Small intestine (tissue), 7 donors: ENCODE measurements at regions not wholly inside any gene's neighbourhood (a gene's known extent, or its start where the extent isn't known, plus 50 kb on each side); places are given as distances from the start of the nearest gene placed in this dataset.

Experiments used
- DNase-seq, 2 donors: peaks; one replicate each; pipeline versions ENCODE4 v3.0.0 to v3.0.0-alpha.2; 2013
- FAIRE-seq: peaks from 2 replicates; lab custom pipeline; 2012; peaks lifted over from hg19 to GRCh38; lab: Jason Lieb, UNC
- H3K27ac ChIP-seq, 3 donors: one replicate each; pipeline ENCODE4 v1.5.1; 2013; ENCODE audit warnings: low read length in 2 of 3, mild to moderate bottlenecking in 2 of 3, control low read depth in 1 of 3, inconsistent platforms in 1 of 3, low read depth in 1 of 3, moderate library complexity in 1 of 3
- H3K27me3 ChIP-seq, 3 donors: one replicate each; pipeline ENCODE4 v1.6.1; 2013; ENCODE audit warnings: low read length in 3 of 3, inconsistent platforms in 1 of 3; ENCODE audit not compliant: control insufficient read depth in 3 of 3, insufficient read depth in 3 of 3
- H3K36me3 ChIP-seq, 3 donors: one replicate each; pipeline ENCODE4 v1.6.1; 2013; ENCODE audit warnings: low read length in 3 of 3, inconsistent platforms in 1 of 3, low read depth in 1 of 3, mild to moderate bottlenecking in 1 of 3, moderate library complexity in 1 of 3; ENCODE audit not compliant: control insufficient read depth in 3 of 3, insufficient read depth in 2 of 3
- H3K4me1 ChIP-seq, 3 donors: one replicate each; pipeline ENCODE4 v1.6.1; 2013; ENCODE audit warnings: low read length in 2 of 3, inconsistent platforms in 1 of 3, low read depth in 1 of 3, mild to moderate bottlenecking in 1 of 3, moderate library complexity in 1 of 3; ENCODE audit not compliant: control insufficient read depth in 3 of 3, insufficient read depth in 2 of 3
- H3K4me3 ChIP-seq, 3 donors: one replicate each; pipeline ENCODE4 v1.5.1; 2013; ENCODE audit warnings: low read length in 3 of 3, control low read depth in 1 of 3, inconsistent platforms in 1 of 3, low read depth in 1 of 3, mild to moderate bottlenecking in 1 of 3, moderate library complexity in 1 of 3
- H3K9me3 ChIP-seq, 2 donors: one replicate each; pipeline ENCODE4 v1.6.1; 2013; ENCODE audit warnings: low read depth in 1 of 2, low read length in 1 of 2; ENCODE audit not compliant: control insufficient read depth in 2 of 2, insufficient read depth in 1 of 2
- WGBS, 3 donors: extraction: QIAGEN DNeasy Blood & Tissue Kit; methylation state at CpG; one replicate each; pipeline ENCODE4 v1.1.7; 2013; 5-methylcytosine and 5-hydroxymethylcytosine counted together
- donor health status: healthy with polysubstance abuse.
- donor health status: control.
- donor health status: control.
- donor health status: Bipolar disorder and iron deficiency.
- donor health status: healthy.

DNA sequence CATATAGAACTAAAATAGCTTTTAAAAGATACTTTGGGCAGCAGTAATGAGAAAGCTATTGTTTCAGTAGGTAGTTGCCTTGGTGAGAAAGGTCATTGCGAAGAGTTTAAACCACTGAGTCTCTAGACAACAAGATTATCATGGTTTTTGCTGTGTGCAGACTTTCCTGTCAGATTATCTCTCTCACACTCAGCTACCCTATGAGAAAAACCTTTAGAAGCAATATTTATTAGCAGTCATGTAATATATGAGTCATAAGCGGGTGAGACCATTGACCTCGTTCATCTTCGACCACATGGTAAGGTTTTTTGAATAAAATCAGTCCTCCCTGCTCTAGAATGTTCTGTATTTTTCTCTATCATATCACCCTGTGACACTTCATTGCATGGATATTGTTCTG lies 59.9 kb downstream of the GPR65 start:
- Histone ChIP-seq H3K27me3 (no peaks in the 10 kb centered on the region), H3K4me3 (no peak overlapping the region), H3K36me3 (no peaks in the 10 kb centered on the region), H3K9me3 (peaks cover 0 to 13% of the 10 kb centered on the region in 2 donors), H3K27ac (peak overlapping the region in 1 of 3 donors; percentile 65), H3K4me1 (peaks cover 0 to 9% (median 3%) of the 10 kb centered on the region in 3 donors)
- DNase-seq = peak; percentile 68 to 81
- no peak for FAIRE-seq
- whole genome bisulfite sequencing, 3 donors = 30 to 71% (median 33%) methylated on average over 4 of the region's 4 CpGs

DNA sequence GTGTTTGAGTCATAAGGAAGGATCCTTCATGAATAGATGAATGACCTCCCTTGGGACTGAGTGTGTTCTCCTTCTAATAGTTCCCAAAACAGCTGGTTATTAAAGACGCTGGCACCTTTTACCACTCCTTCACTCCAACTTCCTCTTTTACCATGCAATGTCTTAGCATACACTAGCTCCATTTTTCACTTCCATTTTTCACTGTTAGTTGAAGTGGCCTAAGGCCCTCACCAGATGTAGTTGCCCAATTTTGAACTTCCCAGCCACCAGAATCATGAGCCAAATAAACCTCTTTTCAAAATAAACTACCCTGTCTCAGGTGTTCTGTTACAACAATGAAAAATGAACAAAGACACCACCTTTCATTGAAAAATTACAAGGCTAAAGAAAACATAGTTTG lies 64.7 kb downstream of the GPR65 start:
- 63 to 93% (median 69%) methylated on average over 1 of the region's 1 CpG for WGBS, 3 donors
- no peak for DNase-seq

DNA sequence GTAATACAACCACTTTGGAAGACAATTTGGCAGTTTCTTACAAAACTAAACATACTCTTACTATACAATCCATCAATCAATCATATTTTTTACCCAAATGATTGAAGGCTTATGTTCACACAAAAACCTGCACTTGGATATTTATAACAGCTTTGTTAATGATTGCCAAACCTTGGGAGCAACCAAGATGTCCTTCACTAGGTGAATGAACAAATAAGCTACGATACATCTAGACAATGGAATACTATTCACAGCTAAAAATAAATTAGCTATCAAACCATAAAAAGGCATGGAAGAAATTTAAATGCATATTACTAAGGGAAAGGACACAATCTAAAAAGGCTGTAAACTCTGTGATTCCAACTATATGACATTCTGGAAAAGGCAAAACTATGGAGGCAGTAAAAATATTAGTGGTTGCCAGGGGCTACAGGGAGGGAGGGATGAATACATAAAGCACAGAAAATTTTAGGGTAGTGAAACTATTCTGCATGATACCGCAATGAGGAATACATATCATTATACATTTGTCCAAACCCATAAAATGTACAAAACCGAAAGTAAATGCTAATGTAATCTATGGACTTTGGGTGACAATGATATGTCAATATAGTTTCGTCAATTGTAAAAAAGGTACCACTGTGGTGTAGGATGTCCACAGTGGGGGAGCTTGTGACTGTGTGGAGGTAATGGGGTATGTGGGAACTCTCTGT lies 70.5 kb downstream of the GPR65 start:
- no peaks in the 10 kb centered on the region for H3K36me3 ChIP-seq
- peak; percentile 70 to 77 for DNase-seq
- H3K4me3 ChIP-seq = peak overlapping the region in 1 of 3 donors; percentile 7
- no peaks in the 10 kb centered on the region for H3K27me3 ChIP-seq
- no peak for FAIRE-seq
- peak overlapping the region in 1 of 3 donors; percentile 71 for H3K27ac ChIP-seq
- H3K4me1 ChIP-seq = peaks cover 0 to 9% (median 0%) of the 10 kb centered on the region in 3 donors
- H3K9me3 ChIP-seq = no peaks in the 10 kb centered on the region
- WGBS, 3 donors = 13 to 61% (median 32%) methylated on average over 4 of the region's 4 CpGs

More for the DNA sequence above, 64.7 kb downstream of the GPR65 start:
- Histone ChIP-seq H3K9me3 (peaks cover 0 to 11% of the 10 kb centered on the region in 2 donors), H3K4me3 (no peak overlapping the region), H3K27ac (no peak overlapping the region), H3K27me3 (no peaks in the 10 kb centered on the region), H3K4me1 (peaks cover 0 to 5% (median 0%) of the 10 kb centered on the region in 3 donors), H3K36me3 (no peaks in the 10 kb centered on the region)
- no peak for FAIRE-seq

DNA sequence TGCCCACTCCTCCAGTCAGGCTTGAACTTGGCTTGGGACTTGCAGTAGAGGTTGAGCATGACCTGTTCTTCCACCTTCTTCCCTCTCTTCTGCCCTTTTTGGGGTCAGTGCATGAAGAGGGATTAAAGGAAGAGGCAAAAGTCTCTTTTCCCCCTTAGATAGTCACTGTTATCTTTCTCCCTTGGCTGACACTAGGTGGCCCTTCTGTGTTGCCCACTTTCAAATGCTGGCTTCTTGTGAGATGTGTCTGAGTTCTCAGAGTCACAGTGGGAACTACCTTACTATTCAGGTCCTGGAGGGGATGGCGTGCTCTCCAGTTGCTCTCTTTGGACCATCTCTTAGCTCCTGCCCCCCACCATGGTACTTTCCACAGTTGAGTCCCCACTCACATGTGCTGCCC lies 73.6 kb downstream of the GPR65 start:
- Histone ChIP-seq H3K36me3 (no peaks in the 10 kb centered on the region), H3K4me1 (peaks cover 0 to 14% (median 0%) of the 10 kb centered on the region in 3 donors), H3K27ac (no peak overlapping the region), H3K4me3 (no peak overlapping the region), H3K9me3 (no peaks in the 10 kb centered on the region), H3K27me3 (no peaks in the 10 kb centered on the region)
- no peak for DNase-seq
- no peak for FAIRE-seq
- 86 to 100% (median 100%) methylated on average over 1 of the region's 1 CpG for WGBS, 3 donors

DNA sequence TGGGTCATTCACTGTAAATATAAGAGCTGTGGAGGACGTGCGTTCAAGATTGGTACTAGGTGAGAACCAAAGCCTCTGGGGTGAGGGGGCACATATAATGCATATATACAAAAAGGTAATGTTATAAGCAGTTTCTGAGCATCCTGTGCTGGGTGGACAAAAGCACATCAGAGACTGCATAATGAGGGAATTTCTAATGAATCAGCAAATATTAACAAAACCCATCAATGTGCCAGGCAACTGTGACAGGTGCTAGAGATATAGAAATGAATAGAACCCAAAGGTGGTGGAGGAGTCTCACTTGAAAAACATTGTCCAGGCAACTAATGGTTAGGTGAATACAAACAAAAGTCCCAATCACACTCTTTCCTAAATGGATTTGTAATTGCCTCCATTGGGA lies 74.7 kb downstream of the GPR65 start:
- Histone ChIP-seq H3K9me3 (no peaks in the 10 kb centered on the region), H3K36me3 (no peaks in the 10 kb centered on the region), H3K27me3 (no peaks in the 10 kb centered on the region), H3K4me1 (peaks cover 0 to 14% (median 0%) of the 10 kb centered on the region in 3 donors), H3K27ac (no peak overlapping the region), H3K4me3 (no peak overlapping the region)
- 93 to 97% (median 95%) methylated on average over 2 of the region's 2 CpGs for WGBS, 3 donors
- FAIRE-seq (no peak), DNase-seq (no peak)

DNA sequence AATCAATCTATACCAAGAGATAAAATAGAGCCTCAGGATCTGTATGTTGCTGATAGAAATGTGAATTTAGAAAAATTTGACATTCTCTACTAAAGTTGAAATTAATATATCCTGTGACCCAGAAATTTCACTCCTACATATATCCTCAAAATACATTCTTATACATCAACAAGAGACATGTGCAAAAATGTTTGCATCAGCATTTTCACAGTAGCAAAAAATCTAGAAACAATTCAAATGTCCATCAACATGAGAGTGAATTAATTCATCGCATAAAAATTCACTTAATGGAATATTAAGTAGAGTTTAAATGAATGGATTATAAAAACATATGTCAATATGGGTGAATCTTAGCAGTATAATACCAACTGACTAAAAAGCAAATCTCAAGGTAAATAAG lies 80.8 kb downstream of the GPR65 start:
- Histone ChIP-seq H3K4me3 (no peak overlapping the region), H3K27me3 (no peaks in the 10 kb centered on the region), H3K9me3 (no peaks in the 10 kb centered on the region), H3K36me3 (no peaks in the 10 kb centered on the region), H3K4me1 (peaks cover 0 to 5% (median 0%) of the 10 kb centered on the region in 3 donors), H3K27ac (no peak overlapping the region)
- 88 to 98% (median 89%) methylated on average over 1 of the region's 1 CpG for WGBS, 3 donors
- DNase-seq (no peak), FAIRE-seq (no peak)

DNA sequence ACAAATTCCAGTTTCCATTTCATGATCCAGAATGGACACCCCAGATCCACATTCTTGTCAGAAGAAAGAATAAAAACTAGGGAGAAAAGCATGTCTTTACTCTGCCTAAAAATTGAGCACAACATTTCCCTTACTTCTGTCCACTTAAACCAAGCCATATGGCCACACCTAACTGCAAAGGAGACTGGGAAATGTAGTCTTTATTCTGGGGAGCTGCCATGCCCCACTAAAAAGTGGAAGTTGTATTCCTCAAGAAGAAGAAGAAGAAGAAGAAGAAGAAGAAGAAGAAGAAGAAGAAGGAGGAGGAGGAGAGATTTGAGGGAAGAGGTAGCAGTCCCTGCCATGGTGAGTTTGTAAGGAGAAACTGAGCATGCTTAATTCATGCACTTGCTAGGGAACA lies 84.5 kb downstream of the GPR65 start:
- H3K36me3 ChIP-seq = no peaks in the 10 kb centered on the region
- DNase-seq = no peak
- H3K4me1 ChIP-seq = no peaks in the 10 kb centered on the region
- no peak for FAIRE-seq
- H3K4me3 ChIP-seq = no peak overlapping the region
- no peak overlapping the region for H3K27ac ChIP-seq
- H3K9me3 ChIP-seq = no peaks in the 10 kb centered on the region
- H3K27me3 ChIP-seq = no peaks in the 10 kb centered on the region

DNA sequence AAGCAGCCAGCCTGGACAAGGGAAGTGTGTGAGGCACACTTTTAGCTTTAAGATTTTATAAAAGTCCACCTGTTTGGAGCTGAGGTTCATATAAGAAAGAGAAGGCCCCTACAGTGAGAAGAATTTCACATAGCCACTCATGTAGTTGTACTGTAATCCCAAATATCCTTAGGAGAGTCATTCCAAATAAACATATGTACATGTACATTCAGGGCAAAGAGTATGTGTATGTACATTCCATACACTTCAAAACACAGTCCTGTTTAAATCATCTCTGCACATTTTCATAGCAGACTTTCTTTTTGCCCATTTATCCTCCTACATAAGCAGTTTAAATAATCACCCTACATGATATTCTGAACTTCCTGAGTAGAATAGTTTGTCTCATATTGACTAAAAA lies 87.6 kb downstream of the GPR65 start:
- Histone ChIP-seq H3K27ac (no peak overlapping the region), H3K9me3 (peaks cover 0 to 1% of the 10 kb centered on the region in 2 donors), H3K4me1 (no peaks in the 10 kb centered on the region), H3K27me3 (no peaks in the 10 kb centered on the region), H3K4me3 (no peak overlapping the region), H3K36me3 (no peaks in the 10 kb centered on the region)
- DNase-seq (no peak), FAIRE-seq (no peak)

DNA sequence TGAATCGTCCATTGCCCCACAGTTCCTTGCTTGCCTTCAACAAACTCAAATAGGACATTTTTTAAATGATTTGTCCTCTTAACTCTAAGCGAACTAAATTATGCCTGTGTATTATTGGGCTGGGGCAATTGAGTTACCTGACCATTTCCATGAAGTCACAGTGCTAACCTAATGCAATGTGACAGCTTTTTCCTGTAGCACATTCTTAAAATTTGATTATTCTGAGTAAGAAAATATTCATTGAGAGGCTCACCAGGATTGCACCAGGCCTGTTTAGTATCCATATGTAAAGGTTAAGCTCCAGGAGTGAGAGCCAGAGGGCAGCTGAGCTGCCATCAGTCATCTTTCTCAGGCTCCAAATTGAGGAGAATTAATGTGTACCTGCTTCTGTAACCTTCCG lies 90.9 kb downstream of the GPR65 start:
- 80 to 88% (median 81%) methylated on average over 3 of the region's 3 CpGs for WGBS, 3 donors
- Histone ChIP-seq H3K9me3 (peaks cover 0 to 1% of the 10 kb centered on the region in 2 donors), H3K36me3 (no peaks in the 10 kb centered on the region), H3K27me3 (no peaks in the 10 kb centered on the region), H3K27ac (no peak overlapping the region), H3K4me1 (no peaks in the 10 kb centered on the region), H3K4me3 (no peak overlapping the region)
- DNase-seq (no peak), FAIRE-seq (no peak)
